AG09319 (cell line): ENCODE measurements at regions not wholly inside any gene's neighbourhood (a gene's known extent, or its start where the extent isn't known, plus 50 kb on each side); places are given as distances from the start of the nearest gene placed in this dataset.

Experiments
- DNase-seq: peaks from one replicate; pipeline ENCODE4 v3.0.0-alpha.2; 2010; ENCODE audit warnings: low read depth; ENCODE audit errors: extremely low read depth
- TF ChIP-seq, protein P1 (sequence below): IDR thresholded peaks from 2 replicates; pipeline ENCODE4 v1.5.1; 2011; ENCODE audit warnings: low read depth, mild to moderate bottlenecking, inconsistent platforms, low read length, moderate library complexity

DNA sequence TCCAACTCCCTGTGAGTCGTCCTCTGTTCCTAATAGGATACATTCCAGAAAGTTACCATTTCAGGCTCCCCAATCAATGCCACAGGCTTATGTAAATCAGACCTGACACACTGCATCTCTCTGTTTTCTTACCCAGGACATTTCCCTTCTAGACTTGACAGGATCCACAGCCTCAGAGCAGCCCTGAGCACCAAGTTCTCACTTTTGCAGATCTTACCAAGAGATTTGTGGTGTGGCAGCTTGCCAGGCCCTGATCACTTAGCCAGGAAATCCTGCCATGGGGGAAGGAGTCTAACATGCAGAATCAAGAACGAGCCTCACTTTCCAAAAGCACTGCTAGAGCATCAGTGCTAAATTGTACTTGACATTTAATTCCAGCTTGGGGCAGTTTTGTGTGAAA is 202.9 kb downstream of the TBX15 start:
- DNase-seq: no peak

DNA sequence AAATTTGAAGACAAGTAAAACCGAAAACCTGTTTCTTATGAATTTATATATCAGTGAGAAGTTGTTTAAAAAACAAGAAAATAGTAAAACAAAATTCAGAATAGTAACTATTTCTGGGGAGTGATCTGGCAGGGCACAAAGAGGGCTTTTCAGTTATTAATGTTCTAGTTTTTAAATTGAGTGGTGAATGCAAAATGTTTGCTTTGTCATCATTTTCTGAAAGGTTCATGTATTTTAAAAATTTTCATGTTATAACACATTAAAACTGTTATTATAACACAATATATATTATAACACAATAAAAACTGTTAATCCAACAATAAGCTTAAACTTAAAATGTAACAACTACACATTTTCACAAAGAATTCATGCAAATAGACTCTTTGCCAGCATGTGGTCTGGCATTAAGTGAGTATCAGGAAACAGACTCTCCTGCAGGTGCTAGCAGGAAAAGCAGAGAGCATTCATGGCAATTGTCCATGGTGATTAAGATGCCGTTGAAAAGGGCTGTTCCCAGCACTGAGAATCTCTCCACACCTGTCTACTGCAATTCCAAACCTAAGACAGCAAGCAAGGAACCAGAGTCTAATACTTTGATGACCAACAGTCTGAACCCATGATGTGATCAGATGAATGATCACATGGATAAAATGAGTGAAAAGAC is 204.9 kb downstream of the TBX15 start:
- TF ChIP-seq, protein P1, sequence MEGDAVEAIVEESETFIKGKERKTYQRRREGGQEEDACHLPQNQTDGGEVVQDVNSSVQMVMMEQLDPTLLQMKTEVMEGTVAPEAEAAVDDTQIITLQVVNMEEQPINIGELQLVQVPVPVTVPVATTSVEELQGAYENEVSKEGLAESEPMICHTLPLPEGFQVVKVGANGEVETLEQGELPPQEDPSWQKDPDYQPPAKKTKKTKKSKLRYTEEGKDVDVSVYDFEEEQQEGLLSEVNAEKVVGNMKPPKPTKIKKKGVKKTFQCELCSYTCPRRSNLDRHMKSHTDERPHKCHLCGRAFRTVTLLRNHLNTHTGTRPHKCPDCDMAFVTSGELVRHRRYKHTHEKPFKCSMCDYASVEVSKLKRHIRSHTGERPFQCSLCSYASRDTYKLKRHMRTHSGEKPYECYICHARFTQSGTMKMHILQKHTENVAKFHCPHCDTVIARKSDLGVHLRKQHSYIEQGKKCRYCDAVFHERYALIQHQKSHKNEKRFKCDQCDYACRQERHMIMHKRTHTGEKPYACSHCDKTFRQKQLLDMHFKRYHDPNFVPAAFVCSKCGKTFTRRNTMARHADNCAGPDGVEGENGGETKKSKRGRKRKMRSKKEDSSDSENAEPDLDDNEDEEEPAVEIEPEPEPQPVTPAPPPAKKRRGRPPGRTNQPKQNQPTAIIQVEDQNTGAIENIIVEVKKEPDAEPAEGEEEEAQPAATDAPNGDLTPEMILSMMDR: no peak
- DNase-seq: no peak

More for the DNA sequence above, 202.9 kb downstream of the TBX15 start:
- TF ChIP-seq, protein P1: no peak

DNA sequence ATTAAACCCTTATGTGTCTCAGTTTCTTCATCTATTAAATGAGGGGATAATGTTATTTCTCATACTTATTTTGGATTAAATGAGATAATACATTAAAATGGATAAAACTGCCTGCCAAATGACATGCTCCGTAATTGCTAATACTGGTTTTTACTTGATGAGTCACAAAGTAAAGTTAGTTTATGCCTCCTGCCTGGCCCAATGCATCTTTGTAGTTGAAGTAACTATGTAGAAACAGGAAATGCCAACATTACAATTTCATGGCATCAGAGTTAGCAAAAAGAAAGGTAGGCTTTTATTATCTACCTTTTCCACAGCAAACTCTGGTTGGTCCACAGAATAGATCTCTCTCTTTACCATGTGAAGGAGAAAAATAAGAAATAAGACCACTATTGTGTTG is 214.5 kb downstream of the TBX15 start:
- TF ChIP-seq, protein P1: no peak
- no peak for DNase-seq

DNA sequence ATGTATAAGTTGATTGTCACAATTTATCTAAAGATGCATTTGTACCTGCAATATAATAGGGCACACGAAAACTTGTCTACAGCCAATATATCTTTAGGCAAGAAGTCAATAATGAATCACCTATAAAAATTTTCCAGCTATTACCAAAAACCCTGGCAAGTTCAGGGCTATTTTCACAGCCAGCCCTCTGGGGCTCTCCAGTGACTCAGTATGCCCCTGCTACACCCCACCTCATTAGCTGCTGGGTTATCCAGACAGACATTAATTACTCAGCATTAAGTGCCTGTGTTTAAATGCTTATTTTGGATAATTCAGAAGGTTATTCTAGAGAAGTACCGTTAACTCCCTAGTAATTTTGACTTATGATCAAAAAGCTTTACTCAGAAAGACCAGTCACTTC is 220.2 kb downstream of the TBX15 start:
- no peak for DNase-seq
- TF ChIP-seq, protein P1: no peak

DNA sequence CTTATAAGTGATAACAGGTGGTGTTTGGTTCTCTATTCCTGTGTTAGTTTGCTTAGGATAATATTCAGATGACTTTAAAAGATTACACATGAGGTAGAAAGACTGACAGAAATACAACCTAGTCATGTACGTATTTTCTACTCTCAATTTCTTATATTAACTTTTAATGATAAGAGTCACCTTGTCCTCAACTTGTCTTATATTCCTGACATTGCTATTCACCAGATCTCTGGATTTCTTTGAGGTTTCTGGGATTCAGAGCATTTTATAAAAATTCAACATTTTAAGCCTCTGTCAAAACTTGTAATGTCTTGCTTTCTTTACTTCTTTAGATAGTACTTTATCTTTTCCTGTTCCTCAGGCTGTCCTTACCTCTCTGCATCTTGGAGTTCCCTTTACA is 234.2 kb downstream of the TBX15 start:
- TF ChIP-seq, protein P1: no peak
- no peak for DNase-seq

DNA sequence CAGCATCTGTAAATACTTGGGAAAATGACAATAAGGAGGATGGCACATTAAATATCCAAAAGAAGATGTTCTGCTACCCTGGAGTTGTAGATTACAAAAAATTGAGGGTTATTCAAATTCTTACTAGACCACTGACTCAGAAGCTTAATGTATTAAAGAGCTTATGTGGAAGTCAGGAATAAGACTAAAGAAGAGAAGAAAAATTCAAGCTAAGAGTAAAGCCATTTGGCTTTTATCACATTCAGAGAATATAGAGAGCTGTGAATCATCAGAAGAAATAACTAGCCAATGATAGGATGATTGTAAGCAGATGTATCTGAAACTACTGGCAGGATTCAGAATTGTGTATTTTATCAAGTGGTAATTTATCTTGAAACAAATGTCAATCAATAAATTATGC is 237.0 kb downstream of the TBX15 start:
- TF ChIP-seq, protein P1: no peak
- DNase-seq: no peak

DNA sequence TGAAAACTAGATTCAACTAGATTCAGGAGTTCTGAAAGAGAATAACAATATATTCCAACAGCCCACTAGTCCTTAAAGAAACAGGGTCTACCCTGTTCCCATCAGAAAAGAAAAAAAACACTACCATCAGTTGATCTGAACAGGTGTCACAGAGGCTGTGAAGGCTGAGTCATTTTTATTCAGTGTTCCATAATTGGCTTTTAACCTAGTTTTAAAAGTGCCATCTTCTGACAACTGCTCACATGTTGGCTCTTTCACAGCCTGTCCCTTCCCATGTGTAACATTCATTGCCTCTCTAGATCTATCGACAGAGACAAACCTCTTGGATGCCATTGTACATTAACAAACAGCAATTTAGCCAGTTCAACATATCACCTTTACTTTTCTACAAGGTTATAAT is 243.7 kb downstream of the TBX15 start:
- DNase-seq: no peak
- TF ChIP-seq, protein P1: no peak
